NCI-H748 (cell line): ENCODE measurements at regions not wholly inside any gene's neighbourhood (a gene's known extent, or its start where the extent isn't known, plus 50 kb on each side); places are given as distances from the start of the nearest gene placed in this dataset.
"Not testable (repeated sequence)": the region's sequence is repeated elsewhere in the genome, so short reads cannot be mapped to it uniquely, and the experiment has no call there.

Source experiments
- DNase-seq: peaks from one replicate; lab custom pipeline; 2025; ENCODE audit not compliant: unreplicated experiment; lab: John Stamatoyannopoulos, UW

DNA sequence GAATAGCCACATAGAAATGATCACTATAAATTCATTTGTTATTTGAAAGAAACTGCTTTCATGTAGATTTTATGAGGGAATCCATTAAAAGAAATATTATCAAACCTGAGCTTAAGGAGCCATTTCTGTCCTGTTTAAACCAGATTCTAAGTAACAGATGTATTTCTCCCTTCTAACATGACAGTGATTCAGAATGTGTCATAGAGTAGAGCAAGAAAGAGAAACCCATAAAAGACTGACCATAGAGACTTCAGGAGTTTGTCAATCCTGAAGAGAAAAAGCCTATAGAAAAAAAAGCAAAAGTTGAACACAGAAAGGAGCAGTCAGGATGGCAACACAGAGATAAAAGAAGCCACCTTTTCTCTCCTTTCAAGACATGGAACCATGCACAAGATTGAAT lies 390.6 kb downstream of the PRIM2 start:
- DNase-seq: not testable (repeated sequence)

DNA sequence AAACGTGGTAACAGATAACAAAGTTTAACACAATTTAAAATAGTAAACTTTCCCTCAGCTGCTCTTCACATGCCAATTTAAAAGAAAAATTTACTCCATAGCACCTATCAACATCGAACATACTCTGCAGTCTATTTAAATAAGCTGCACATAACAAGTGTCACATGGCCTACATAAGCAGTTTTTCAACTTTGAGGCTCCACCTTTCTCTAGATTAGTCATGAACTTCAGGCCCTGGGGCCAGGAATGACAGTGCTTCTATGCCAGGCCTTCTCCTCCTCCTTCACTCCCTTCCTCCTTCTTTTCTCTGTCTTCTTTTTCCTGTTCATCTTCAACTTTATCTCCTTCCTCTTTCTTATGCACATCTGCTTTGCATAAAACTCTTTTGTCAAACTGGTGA lies 405.1 kb downstream of the PRIM2 start:
- not testable (repeated sequence) for DNase-seq

DNA sequence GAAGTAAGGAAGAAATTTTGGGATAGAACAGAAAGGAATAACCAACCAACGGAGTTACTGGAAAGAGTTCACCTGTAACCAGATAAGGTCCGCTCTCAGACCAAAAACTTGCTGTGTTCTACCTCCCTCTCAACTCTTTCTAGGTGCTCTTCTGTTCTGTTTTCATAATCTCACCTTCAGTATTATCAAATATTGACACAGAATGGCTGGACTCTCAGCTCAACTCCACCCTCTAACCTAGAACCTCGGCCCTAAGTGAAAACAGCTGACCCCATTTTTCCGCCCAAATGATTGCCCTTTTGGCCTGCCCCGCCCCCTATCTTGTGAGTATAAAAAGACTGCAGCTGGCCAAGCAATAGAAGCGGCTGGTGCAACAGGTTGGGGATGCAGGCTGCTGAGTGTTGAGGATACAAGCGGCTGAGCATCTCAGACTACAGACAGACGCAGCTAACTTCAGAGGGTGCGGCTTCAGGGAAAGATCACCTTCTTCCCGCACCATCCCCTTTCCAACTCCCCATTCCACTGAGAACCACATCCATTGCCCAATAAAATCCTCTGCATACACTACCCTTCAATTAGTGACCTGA lies 406.5 kb downstream of the PRIM2 start:
- peak; percentile 3 for DNase-seq

DNA sequence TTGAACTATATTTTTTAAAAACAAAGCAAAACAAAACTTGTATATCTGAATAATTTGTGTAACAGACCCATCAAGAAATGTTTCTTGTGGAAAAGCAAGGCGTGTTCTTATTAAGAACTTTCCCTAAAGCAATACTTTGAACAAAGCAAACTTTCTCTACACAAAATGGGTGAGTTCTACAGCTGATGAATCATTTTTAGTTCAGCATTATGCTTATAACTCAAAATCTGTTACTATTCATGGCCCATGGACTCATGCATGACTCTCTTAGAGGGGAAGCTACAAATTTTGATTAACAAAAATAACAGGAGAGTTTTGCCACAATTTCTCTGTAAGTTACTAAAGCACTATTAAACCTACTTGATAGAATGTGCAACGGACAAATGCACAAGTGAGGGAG lies 412.0 kb downstream of the PRIM2 start:
- DNase-seq: not testable (repeated sequence)

DNA sequence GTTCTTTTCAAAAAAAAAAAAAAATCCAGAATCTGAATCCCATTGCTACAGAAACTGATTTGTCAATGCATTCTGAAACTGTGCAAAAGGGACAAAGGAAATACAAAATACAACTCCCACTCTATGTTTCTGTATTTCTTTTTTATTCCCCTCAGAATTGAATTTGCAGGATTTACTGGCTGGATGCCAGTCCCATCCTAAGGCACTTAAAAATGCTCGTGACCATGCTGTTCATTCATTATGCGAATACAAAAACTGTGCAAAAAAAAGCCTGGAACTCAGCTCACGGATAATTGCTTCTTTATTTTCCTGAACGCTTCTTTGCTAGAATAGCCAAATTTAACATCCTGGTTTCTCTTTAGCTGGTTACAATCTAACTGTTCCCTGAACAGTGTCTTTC lies 413.3 kb downstream of the PRIM2 start:
- DNase-seq: peak; percentile 18

DNA sequence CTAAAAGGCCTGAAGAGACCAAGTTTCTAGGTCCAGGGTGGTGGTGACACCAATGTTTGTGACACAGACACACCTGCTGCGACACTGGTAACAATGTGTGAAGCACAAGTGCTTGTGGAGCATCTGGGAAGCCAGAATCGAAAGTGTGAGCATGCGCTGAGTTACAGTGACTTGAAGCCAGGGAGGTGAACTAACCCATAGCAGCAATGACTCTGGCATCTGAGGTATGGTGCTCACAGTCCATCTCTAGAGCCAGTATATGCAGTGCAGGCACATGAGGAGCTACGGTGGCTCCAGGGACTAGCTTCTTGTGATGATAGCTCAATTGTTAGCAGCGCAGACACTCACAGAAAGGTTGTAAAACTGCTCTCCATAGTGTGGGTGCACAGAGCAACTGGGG lies 430.3 kb downstream of the PRIM2 start:
- DNase-seq: not testable (repeated sequence)

DNA sequence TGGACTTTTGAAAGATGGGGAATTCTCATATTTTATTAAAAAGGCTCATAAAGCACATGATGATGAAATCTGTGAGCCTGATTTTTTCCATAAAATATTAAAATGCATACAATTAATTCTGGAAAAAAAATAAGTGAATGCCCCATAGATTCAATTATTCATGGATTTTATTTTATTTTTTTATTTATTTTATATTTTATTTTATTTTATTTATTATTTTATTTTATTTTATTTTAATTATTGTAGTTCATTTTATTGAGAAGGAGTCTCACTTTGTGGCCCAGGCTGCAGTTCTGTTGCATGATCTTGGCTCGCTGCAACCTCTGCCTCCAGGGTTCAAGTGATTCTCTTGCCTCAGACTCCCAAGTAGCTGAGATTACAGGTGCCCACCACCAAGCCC lies 442.4 kb downstream of the PRIM2 start:
- not testable (repeated sequence) for DNase-seq

DNA sequence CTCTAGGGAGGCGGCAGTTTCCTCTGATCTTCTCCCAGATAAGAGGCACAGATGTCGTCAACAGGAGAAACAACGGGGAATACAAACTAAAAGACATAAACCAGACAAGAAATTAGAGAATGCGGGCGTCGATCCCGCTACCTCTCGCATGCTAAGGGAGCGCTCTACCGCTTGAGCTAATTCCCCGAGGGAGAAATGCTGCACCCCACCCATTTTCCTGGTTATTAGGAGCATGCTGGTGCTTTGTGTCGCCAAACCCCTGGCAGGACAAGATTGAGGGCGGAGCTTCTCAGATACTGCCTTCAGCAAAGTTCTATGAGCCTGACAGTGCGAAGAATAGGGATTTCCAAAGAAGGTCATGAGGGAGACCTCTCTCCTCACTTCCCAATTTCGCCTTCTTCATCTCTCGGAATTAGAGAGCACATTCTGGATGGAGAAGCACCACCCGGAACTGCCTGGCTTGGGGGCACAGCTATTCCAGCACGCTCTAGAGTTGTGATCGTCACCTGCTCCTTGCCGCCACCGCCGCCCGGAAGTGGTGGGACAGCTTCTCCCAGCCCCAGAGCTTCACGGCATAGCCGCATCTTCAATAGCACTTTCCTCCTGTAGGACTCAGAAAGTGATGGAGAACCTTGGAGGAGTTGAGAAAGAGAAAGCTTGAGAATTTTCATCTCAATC lies 475.4 kb downstream of the PRIM2 start:
- not testable (repeated sequence) for DNase-seq

DNA sequence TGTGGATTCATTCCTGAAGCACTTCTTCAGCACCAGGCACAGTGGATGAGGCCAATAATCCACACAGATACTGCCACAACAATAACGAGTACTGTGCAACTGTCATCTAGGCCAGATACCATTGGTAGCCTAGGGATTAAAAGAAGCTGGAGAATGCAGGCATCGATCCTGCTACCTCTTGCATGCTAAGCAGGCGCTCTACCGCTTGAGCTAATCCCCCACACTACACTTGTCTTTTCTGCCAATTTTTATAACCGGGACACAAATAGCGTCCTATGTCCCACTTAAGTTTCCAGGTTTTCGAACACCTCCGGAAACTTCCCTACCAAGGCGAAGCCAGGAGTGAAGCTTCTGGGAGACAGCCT lies 475.9 kb downstream of the PRIM2 start:
- not testable (repeated sequence) for DNase-seq

DNA sequence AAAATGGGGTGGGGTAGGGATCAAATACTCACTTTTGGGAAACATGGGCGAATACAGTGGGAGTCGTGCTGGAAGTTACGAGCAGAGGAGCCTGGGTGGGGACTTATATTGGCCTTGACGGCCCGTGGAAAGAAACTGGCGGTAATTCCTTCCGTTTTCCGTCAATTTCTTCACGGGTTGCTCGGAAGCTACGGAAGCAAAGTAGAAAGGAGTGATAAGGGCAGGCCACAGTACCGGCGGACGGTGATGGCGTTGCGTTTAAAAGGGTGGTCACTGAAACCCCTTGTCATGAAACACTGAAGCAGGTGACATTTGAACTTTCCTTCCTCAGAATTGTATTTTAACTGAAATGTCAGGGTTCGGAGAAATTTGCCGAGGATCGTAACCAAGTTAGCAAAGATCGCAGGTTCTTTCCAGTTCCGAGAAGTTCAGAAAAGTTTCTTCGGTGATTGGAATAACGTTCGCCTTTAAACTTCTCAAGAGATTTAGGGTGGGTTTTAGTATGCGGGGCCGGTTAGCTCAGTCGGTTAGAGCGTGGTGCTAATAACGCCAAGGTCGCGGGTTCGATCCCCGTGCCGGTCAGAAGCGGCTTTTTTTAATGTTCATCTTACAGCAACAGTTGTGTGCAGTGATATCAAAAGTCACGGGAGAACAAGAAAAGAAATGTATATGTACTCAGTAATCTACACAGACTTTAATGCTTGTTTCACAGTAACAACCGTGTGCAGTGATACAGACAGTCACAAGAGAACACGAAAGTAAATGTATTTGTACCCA lies 482.5 kb downstream of the PRIM2 start:
- not testable (repeated sequence) for DNase-seq

DNA sequence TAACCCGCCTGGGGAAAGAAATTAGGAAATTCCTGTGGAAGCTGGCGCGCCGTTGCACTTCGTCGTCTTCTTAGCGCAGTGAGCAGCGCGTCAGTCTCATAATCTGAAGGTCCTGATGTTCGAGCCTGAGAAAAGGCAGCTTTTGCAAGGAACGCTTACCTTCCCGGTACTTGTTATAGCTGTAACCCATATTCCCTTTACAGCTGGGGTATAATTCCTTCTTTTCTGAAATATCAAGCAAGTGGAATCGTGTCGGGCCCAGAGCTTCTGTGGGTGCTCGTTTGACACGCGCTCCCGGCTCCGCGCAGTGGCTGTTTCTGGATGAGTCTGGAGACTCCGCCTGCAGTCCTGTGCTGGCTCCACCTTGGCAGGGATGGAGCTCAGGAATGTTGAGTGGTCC lies 491.2 kb downstream of the PRIM2 start:
- not testable (repeated sequence) for DNase-seq

DNA sequence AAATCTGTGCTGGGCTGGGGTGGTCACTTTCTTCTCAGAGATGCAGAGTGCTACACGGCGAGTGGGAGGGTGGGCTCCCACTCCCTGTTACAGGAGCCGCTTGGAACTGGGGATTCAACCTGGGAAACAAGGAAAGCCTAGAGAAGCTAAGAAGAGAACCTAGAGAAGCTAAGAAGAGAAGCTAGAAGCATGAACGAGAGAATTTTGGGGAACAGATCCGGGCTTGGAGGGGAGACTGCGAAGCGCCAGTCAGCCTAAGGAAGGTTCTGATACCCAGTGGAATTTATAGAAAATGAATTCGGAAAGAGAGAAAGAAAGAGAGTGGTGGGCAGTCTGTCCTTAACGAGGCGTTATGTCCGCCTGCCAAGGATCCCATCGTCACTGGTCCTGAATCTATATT lies 492.0 kb downstream of the PRIM2 start:
- not testable (repeated sequence) for DNase-seq

DNA sequence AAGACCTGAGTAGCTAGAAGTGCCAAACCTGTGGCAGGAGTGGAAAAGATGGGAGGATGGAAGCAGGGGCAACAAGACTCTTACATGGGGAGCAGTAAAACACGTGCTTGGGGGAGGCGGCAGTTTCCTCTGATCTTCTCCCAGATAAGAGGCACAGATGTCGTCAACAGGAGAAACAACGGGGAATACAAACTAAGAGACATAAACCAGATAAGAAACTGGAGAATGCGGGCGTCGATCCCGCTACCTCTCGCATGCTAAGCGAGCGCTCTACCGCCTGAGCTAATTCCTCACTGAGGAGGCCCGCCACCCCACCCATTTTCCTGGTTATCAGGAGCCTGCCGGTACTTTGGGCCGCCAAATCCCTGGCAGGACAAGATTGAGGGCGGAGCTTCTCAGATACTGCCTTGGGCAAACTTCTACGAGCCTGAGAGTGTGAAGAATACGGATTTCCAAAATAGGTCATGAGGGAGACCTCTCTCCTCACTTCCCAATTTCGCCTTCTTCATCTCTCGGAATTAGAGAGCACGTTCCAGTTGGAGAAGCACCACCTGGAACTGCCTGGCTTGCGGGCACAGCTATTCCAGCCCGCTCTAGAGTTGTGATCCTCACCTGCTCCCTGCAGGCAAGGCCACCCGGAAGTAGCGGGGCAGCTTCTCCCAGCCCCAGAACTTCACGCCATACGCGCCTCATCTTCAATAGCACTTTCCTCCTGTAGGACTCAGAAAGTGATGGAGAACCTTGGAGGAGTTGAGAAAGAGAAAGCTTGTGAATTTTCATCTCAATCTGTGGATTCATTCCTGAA lies 496.0 kb downstream of the PRIM2 start:
- DNase-seq: not testable (repeated sequence)

DNA sequence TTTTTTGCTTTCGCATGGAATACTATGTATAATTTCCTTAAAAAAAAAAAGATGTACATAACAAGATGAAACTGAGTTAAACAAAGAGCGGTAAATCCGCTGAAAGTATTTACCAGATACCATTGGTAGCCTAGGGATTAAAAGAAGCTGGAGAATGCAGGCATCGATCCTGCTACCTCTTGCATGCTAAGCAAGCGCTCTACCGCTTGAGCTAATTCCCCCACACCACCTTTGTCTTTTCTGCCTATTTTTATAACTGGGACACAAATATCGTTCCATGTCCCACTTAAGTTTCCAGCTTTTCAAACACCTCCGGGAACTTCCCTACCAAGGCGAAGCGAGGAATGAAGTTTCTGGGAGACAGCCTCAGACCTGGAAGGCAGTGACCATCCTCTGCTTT lies 498.4 kb downstream of the PRIM2 start:
- DNase-seq: not testable (repeated sequence)

DNA sequence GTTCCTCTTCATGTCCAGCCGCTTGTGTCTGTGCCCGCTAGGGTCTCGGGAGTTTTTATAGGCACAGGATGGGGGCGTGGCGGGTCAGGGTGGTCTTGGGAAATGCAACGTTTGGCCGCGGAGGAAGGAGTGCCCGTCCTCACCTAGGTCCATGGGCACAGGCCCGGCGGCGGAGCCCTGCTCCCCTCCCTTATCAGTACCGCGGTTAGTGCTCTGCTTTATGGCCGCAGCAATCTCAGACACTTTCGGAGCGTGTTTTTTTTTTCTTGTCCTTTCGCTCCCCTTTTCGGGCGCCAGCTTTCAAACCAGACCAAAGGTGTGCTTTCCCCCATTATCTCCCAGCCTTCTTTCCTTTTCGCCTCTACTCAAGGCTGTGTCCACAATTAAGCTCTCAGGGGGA lies 503.9 kb downstream of the PRIM2 start:
- not testable (repeated sequence) for DNase-seq

DNA sequence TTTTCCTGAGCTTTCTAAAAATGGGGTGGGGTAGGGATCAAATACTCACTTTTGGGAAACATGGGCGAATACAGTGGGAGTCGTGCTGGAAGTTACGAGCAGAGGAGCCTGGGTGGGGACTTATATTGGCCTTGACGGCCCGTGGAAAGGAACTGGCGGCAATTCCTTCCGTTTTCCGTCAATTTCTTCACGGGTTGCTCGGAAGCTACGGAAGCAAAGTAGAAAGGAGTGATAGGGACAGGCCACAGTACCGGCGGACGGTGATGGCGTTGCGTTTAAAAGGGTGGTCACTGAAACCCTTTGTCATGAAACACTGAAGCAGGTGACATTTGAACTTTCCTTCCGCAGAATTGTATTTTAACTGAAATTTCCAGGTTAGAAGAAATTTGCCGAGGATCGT lies 505.0 kb downstream of the PRIM2 start:
- not testable (repeated sequence) for DNase-seq

DNA sequence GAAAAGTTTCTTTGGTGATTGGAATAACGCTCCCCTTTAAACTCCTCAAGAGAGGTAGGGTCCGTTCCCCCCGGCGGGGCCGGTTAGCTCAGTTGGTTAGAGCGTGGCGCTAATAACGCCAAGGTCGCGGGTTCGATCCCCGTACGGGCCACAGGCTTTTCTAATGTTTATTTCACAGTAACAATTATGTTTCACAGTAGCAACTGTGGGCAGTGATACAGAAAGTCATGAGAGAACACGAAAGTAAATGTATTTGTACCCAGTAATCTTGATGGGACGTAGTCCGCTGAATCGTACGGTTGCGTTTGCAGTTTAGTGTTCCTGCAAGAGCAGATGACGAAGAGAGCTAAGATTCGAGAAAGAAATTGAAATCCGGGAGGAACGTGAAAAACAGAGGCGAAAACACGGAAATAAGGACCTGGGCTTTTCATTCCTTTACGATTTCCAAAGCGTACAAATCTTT lies 505.5 kb downstream of the PRIM2 start:
- no peak for DNase-seq

DNA sequence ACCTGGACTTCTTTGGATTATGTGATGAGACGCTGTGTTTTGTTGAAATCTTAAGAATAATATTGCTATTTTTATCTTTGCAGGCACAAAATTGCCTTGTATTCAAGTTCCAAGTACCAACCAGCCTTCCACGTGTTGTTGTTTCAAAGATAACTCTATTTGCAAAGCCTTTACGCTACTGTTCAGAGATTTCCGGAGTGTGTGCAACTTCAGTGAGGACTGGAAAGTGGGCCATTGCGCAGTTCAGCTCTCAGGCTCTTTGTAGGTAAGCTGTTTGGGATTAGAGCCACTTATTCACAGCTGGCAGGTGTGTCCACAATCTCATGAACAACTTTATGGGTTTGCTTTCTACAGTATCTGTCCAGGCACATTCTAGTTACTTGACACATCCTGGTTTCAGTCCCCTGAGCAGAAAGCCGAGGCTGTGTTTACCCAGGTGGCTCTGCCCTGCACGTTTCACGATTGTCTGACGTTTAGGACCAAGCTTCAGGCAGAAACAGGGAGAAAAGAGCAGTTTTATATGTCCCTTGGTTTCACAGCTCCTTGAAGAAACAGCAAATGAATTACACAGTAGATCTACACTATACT lies 520.3 kb downstream of the PRIM2 start:
- peak; percentile 70 for DNase-seq

DNA sequence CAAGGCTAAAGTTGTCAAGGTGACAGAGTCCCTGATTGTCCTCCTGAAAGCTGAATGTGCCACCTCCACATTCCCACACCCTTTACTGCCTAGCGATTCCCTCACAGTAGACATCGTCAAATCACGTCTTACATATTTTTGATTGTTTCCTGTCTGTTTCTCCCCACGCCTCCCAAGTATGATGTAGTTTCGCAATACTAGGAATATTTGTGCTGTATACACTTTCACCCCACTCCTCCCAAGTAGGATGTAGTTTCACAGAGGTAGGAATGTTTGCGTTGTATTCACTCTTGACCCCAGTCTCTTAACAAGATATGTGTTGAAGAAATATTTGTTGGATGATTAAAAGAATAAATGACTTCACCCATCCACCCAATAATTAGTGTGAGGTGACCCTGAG lies 524.1 kb downstream of the PRIM2 start:
- DNase-seq: not testable (repeated sequence)

DNA sequence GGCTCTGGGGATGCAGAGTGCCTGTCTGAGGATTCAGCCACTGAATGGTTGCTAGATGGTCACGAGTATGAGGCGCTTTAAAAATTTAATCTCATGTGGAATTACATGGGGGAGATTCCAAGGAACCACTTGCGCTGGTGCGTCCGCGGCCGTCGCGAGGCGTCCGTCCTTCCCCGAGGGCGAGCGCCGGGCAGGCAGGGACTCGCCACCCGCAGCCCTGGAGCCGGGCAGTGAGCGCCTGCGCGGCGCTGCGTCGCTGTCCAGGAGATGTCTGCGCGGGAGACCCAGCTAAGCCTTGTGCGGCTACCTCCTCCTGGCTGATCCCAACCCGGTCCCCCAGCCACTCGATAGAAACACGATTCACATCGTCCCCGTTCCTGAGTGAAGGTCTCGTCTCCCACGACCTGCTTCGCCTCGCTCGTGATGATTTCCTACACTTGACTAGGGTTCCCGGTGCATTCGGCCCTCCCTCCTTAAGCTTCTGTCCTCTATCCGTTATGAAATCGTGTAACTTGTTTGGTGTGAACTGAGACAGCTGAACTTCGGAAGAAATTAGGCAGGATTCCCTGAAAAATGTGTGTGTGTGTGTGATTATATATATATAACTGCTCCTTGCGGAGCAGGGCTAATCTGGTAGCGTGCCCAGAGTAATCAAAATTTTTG lies 536.4 kb downstream of the PRIM2 start:
- DNase-seq: peak; percentile 56
